ENCODE measurements at regions not wholly inside any gene's neighbourhood (a gene's known extent, or its start where the extent isn't known, plus 50 kb on each side); places are given as distances from the start of the nearest gene placed in this dataset.

- no peak for DNase-seq (ENCODE audit: low read depth in 2 of 2)
These were observed 138.0 kb upstream of the GPC1 start for GRCh38 chr2:240297256-240298116.

GRCh38 chr2:240298117-240298790, 137.2 kb upstream of the GPC1 start:
- DNase-seq (ENCODE audit: low read depth in 2 of 2): no peak

- no peak for DNase-seq (ENCODE audit: low read depth in 2 of 2)
These were observed 136.4 kb upstream of the GPC1 start for GRCh38 chr2:240298803-240299709.

GRCh38 chr2:240299710-240300068, 135.8 kb upstream of the GPC1 start:
- DNase-seq (ENCODE audit: low read depth in 2 of 2): no peak

GRCh38 chr2:240300261-240300821, 135.1 kb upstream of the GPC1 start:
- no peak for DNase-seq (ENCODE audit: low read depth in 2 of 2)

GRCh38 chr2:240300840-240301239, 134.6 kb upstream of the GPC1 start:
- no peak for DNase-seq (ENCODE audit: low read depth in 2 of 2)

- no peak for DNase-seq (ENCODE audit: low read depth in 2 of 2)
These were observed 134.1 kb upstream of the GPC1 start for GRCh38 chr2:240301256-240301795.

- DNase-seq (ENCODE audit: low read depth in 2 of 2): no peak
These were observed 133.4 kb upstream of the GPC1 start for GRCh38 chr2:240302041-240302440.

- no peak for DNase-seq (ENCODE audit: low read depth in 2 of 2)
These were observed 132.4 kb upstream of the GPC1 start for GRCh38 chr2:240302933-240303595.

- no peak for DNase-seq (ENCODE audit: low read depth in 2 of 2)
These were observed 131.3 kb upstream of the GPC1 start for GRCh38 chr2:240303896-240304745.

GRCh38 chr2:240304746-240305161, 130.7 kb upstream of the GPC1 start:
- DNase-seq (ENCODE audit: low read depth in 2 of 2): no peak

- no peak for DNase-seq (ENCODE audit: low read depth in 2 of 2)
These were observed 130.0 kb upstream of the GPC1 start for GRCh38 chr2:240305369-240305962.

GRCh38 chr2:240306185-240306584, 129.3 kb upstream of the GPC1 start:
- DNase-seq (ENCODE audit: low read depth in 2 of 2): no peak

- DNase-seq (ENCODE audit: low read depth in 2 of 2): no peak
These were observed 127.3 kb upstream of the GPC1 start for GRCh38 chr2:240308111-240308651.

- no peak for DNase-seq (ENCODE audit: low read depth in 2 of 2)
These were observed 126.2 kb upstream of the GPC1 start for GRCh38 chr2:240309214-240309613.

- DNase-seq (ENCODE audit: low read depth in 2 of 2): no peak
These were observed 125.3 kb upstream of the GPC1 start for GRCh38 chr2:240310201-240310600.

- DNase-seq (ENCODE audit: low read depth in 2 of 2): no peak
These were observed 124.8 kb upstream of the GPC1 start for GRCh38 chr2:240310645-240311044.

GRCh38 chr2:240311821-240312220, 123.6 kb upstream of the GPC1 start:
- DNase-seq (ENCODE audit: low read depth in 2 of 2): no peak

GRCh38 chr2:240319221-240319854, 116.1 kb upstream of the GPC1 start:
- no peak for DNase-seq (ENCODE audit: low read depth in 2 of 2)
